Breast epithelium (tissue), 3 donors: ENCODE measurements at regions not wholly inside any gene's neighbourhood (a gene's known extent, or its start where the extent isn't known, plus 50 kb on each side); places are given as distances from the start of the nearest gene placed in this dataset.

Experiments
- CTCF ChIP-seq, 3 donors: fragments of 450-650 bp; IDR thresholded peaks; one replicate each; pipeline ENCODE4 v1.5.1; 2016 to 2017; ENCODE audit warnings: antibody characterized with exemption in 3 of 3, mild to moderate bottlenecking in 3 of 3, moderate library complexity in 3 of 3
- POLR2AphosphoS5 ChIP-seq, 3 donors: sonication (generic); formaldehyde crosslinking; IDR thresholded peaks; one replicate each; pipeline ENCODE4 v1.6.1; 2017; ENCODE audit warnings: antibody characterized with exemption in 3 of 3

GRCh38 chr18:61687317-61687716 lies 205.5 kb downstream of the RNF152 start:
- TF ChIP-seq CTCF (IDR thresholded peaks at IDR 0.05) (no peak), POLR2AphosphoS5 (IDR thresholded peaks at IDR 0.05) (no peak)
